Dermis microvascular lymphatic vessel endothelial cell (primary cell): ENCODE measurements at regions not wholly inside any gene's neighbourhood (a gene's known extent, or its start where the extent isn't known, plus 50 kb on each side); places are given as distances from the start of the nearest gene placed in this dataset.

Experiments used
- DNase-seq, 2 donors: peaks; one replicate each; pipeline versions ENCODE4 v3.0.0 to v3.0.0-alpha.2; 2010; ENCODE audit warnings: low read depth in 2 of 2

- no peak for DNase-seq
Measured at GRCh38 chr13:33624253-33624652, 193.7 kb upstream of the RFC3 start.

DNA sequence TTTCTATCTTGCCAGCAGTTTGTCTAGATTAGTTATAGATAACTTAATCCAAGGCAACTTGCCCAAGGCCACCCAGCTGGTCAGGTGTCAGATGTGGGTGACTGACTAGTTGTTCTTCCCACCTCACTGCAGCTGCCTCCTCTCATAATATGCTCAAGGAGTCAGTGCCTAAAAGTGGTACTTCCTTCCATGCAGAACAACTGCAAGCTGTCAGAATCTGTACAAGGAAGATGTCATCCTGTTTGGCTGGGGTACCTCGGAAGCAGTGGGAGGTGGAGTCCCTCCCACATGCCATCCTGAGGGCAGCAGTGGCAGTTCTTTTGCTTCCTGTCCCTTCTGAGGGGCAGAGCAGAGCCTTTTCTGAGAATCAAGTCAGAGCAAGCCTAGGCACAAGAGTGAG lies 193.2 kb upstream of the RFC3 start:
- DNase-seq, result no peak

- DNase-seq, result no peak
Measured at GRCh38 chr13:33626407-33626806, 191.5 kb upstream of the RFC3 start.

DNA sequence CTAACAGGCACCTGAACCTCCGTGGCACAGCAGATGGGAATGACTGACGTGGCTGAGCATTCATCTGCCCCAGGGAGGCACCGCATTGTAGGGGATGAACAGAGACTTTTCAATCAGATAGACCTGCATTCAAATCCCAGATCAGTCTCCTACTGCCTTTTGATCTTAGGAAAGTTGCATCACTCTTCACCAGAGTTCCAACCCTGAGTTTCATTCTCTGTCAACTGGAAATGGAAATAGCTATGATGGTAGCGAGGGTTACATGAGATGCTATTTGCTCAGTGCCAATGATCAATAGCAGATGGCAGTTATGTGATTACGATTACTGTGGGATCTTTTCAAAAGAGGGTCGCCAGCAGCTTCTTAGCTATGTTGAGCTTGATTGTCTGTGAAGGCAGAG lies 189.3 kb upstream of the RFC3 start:
- DNase-seq, result no peak

GRCh38 chr13:33629605-33630360 lies 188.2 kb upstream of the RFC3 start:
- DNase-seq, result no peak

- no peak for DNase-seq
Measured at GRCh38 chr13:33633701-33634545, 184.0 kb upstream of the RFC3 start.

DNA sequence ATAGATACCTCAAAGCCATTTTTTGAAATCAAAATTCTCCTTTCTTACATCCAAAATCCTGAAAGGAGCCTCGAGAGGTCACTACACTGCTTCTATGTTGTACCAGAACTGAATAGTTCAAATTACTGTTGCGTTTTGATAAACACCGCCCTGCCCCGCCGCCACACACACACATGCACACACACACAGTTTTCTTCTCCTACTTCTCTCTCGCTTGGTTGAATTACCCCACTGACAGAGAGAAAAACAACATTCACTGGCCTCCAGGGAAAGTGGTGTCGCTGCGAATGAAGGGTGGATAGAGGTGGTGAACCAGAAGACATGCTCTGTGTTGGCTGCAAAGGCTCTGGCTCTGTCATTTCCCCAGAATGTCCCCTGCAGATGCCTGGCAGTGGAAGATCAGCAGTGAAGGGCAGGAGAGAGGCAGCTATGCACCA lies 183.4 kb upstream of the RFC3 start:
- DNase-seq, result no peak

DNA sequence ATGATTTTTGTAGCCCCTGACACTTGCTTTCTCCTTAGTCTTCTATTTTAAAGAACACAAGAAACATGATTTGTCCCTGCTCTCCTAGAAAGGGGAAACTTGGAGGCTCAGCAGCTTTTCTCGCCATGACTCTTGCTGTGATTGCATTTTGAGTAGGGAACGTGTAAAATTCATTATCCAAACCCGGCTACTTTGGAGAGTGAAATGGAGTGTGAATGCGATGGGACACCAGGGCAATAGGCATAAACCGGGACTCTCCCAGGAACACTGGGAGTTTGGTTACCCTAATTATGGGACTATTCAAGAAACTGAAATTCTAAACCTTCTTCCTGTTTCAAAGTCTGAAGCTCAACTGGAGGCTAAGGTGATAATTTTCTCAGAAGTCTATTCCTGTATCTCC lies 181.7 kb upstream of the RFC3 start:
- DNase-seq, result no peak

DNA sequence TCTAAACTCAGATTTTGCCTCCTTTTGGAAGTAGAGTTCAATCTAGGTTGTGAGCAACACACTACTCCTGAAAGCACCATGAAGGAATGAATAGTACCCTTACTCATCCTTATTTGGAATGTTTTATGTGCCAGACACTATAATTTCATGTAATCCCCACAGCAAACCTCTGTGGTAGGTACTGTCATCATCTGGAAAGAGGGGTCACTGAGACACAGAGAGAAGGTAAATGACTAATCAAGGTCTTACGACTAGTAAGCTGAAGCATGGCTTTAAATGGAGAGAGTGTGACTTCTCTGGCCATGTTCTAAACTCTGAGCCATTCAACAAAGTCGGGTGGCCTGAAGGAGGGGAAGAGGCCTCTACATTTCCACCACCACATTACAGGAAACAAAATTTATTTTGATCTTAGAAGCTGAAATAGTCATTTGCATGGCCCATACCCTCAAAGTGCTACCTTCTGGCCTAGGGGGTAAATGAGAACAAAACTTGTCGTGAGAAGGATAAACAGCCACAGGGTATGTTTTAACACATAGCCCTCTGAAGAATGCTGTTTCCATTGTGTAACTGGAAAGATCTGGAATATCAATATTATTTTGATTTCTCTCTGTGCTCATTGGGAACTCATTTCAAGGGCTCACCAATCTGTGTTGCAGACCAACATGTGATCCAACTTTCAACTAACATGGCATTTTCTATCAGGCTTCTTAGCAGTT lies 180.8 kb upstream of the RFC3 start:
- no peak for DNase-seq

- no peak for DNase-seq
Measured at GRCh38 chr13:33637978-33638743, 179.8 kb upstream of the RFC3 start.

- DNase-seq, result no peak
Measured at GRCh38 chr13:33639158-33639557, 178.8 kb upstream of the RFC3 start.

DNA sequence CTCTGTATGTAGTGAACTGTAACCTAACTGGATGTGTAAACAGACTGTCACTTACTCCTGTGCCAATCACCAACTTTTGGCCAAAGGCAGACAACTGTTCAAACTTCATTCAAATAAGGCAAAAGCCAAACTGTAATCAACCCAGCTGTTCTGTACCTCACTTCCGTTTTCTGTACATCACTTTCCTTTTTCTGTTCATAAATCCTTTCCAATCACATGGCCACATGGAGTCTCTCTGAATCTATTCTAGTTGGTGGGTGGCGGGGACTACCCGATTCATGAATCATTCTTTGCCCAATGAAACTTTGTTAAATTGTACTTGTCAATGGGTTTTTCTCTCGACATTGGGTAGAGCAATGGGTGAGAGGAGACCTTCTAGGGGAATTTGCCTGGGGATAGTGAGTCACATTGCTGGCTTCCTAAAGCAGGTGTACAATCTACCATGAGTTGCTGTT lies 178.3 kb upstream of the RFC3 start:
- no peak for DNase-seq

- DNase-seq, result no peak
Measured at GRCh38 chr13:33640832-33641231, 177.1 kb upstream of the RFC3 start.

- no peak for DNase-seq
Measured at GRCh38 chr13:33642374-33643065, 175.4 kb upstream of the RFC3 start.

GRCh38 chr13:33644581-33645543 lies 173.1 kb upstream of the RFC3 start:
- DNase-seq, result no peak

DNA sequence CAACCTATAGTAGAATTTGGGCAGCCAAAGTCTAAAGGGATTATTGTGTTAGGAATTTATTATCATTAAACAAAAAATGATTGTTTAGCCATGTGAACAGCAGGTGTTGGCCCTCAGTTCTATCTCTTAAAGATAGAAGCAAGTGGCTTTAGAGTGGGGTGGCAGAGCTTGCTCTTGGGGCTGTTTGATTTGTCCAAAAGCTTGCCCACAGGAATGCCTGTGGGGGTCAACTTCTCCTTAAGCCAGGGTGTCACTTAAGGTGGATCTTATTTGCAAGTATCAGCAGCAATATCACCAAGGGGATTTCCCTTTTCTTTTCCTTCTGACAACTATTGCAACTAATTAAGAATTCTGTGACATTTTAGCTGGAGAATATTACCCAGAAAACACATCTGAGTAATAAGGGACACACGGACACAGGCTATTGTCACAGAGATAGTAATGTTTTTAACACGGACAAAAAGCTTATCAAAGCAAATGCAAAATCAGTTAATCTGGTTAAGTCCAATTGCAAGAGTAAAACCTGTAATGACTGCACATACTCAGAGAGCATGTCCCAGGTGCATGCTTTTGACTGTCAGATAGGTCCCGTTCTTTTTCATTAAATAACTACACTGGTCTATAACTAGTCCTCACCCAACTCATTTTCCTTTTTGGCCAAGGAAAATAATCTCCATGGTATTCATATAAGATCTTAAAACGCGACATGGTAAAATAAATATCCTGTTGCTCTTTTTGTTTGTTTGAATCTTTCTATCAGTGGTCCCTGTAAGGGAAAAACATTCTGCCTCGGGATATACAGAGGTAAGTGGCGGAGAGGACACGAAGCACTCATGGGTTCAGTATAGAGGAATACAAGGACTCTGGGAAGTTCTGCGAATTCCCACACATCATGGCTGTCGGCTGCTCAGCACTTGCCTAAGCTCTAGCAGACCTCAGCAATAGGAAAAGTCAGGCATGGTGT lies 172.1 kb upstream of the RFC3 start:
- DNase-seq, result no peak

GRCh38 chr13:33649212-33649878 lies 168.6 kb upstream of the RFC3 start:
- no peak for DNase-seq

GRCh38 chr13:33651766-33652165 lies 166.2 kb upstream of the RFC3 start:
- DNase-seq, result no peak
